ENCODE measurements at regions not wholly inside any gene's neighbourhood (a gene's known extent, or its start where the extent isn't known, plus 50 kb on each side); places are given as distances from the start of the nearest gene placed in this dataset.

DNA sequence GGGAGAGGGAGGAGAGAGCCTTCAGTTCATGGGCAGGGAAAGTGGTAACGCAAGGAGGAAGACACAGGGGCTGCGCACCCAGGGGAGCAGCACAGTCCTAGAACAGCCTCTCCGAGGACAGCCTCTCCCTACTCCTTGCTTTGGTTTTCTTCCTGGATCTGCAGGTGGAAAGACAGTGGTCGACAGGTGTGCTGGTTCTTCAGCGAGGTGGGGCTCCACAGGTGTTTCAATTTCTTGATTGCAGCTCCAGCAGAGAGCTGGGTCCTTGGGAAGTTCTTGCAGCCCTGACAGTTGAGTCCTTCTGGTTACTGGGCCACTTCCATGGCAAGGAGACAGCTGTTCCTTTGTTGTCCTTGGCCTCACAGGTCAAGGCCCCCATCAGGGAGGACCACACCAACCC, 220.7 kb upstream of the NR2F2 start:
- Histone ChIP-seq H3K36me3 (ENCODE audit: insufficient read depth, low read length) (no peaks in the 10 kb centered on the region), H3K9me3 (ENCODE audit: insufficient read depth, low read depth, low read length) (no peaks in the 10 kb centered on the region), H2AFZ (ENCODE audit: low read length) (no peak overlapping the region), H3K27me3 (ENCODE audit: insufficient read depth, low read length, poor library complexity, severe bottlenecking) (no peaks in the 10 kb centered on the region), H3F3A (ENCODE audit: low read depth) (no peaks in the 10 kb centered on the region), H3K79me2 (ENCODE audit: insufficient read depth, low read length) (no peaks in the 10 kb centered on the region), H3K4me1 (ENCODE audit: insufficient read depth, low read length, poor library complexity, severe bottlenecking) (no peaks in the 10 kb centered on the region), H3K9me2 (replicated peaks; ENCODE audit: low read depth, low read length) (no peaks in the 10 kb centered on the region), H4K20me1 (ENCODE audit: insufficient read depth, low read length, poor library complexity, severe bottlenecking) (no peaks in the 10 kb centered on the region), H3K4me3 (ENCODE audit: low read length, poor library complexity, severe bottlenecking) (no peak overlapping the region), H3K9ac (ENCODE audit: low read depth, low read length, poor library complexity, severe bottlenecking) (no peak overlapping the region), H3K4me2 (ENCODE audit: low read depth, low read length, poor library complexity, severe bottlenecking) (no peak overlapping the region)
- TF ChIP-seq EZH2phosphoT487 (IDR thresholded peaks at IDR 0.05; ENCODE audit: borderline replicate concordance) = no peak
- TF ChIP-seq, protein P1, sequence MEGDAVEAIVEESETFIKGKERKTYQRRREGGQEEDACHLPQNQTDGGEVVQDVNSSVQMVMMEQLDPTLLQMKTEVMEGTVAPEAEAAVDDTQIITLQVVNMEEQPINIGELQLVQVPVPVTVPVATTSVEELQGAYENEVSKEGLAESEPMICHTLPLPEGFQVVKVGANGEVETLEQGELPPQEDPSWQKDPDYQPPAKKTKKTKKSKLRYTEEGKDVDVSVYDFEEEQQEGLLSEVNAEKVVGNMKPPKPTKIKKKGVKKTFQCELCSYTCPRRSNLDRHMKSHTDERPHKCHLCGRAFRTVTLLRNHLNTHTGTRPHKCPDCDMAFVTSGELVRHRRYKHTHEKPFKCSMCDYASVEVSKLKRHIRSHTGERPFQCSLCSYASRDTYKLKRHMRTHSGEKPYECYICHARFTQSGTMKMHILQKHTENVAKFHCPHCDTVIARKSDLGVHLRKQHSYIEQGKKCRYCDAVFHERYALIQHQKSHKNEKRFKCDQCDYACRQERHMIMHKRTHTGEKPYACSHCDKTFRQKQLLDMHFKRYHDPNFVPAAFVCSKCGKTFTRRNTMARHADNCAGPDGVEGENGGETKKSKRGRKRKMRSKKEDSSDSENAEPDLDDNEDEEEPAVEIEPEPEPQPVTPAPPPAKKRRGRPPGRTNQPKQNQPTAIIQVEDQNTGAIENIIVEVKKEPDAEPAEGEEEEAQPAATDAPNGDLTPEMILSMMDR (conservative IDR thresholded peaks at IDR 0.05; ENCODE audit: low read length) = no peak

DNA sequence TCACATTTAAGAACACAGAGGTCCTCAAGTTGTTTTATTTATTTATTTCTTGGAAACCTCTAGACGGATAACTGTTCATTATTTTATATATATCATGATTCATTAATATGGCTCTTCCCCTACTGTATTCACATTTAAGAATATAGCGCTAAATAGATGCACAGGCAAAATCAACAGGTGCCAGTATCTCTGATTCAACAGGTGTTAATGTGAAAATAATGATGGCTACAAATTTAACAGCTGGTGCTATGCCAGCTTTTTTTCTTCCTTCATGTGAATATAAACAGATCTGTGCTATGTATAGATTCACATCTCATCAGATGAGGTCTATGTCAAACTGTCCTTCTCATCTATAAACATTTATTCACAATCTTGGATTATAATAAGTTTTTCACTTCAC, 218.5 kb upstream of the NR2F2 start:
- H3K9me3 ChIP-seq (ENCODE audit: insufficient read depth, low read depth, low read length) = no peaks in the 10 kb centered on the region
- no peaks in the 10 kb centered on the region for H3F3A ChIP-seq (ENCODE audit: low read depth)
- no peaks in the 10 kb centered on the region for H3K27me3 ChIP-seq (ENCODE audit: insufficient read depth, low read length, poor library complexity, severe bottlenecking)
- H2AFZ ChIP-seq (ENCODE audit: low read length) = no peak overlapping the region
- TF ChIP-seq EZH2phosphoT487 (IDR thresholded peaks at IDR 0.05; ENCODE audit: borderline replicate concordance) = no peak
- TF ChIP-seq, protein P1 (conservative IDR thresholded peaks at IDR 0.05; ENCODE audit: low read length) = no peak
- H3K36me3 ChIP-seq (ENCODE audit: insufficient read depth, low read length) = no peaks in the 10 kb centered on the region
- H3K4me2 ChIP-seq (ENCODE audit: low read depth, low read length, poor library complexity, severe bottlenecking) = no peak overlapping the region
- no peaks in the 10 kb centered on the region for H3K9me2 ChIP-seq (replicated peaks; ENCODE audit: low read depth, low read length)
- no peak overlapping the region for H3K4me3 ChIP-seq (ENCODE audit: low read length, poor library complexity, severe bottlenecking)
- H3K9ac ChIP-seq (ENCODE audit: low read depth, low read length, poor library complexity, severe bottlenecking) = no peak overlapping the region
- H3K4me1 ChIP-seq (ENCODE audit: insufficient read depth, low read length, poor library complexity, severe bottlenecking) = no peaks in the 10 kb centered on the region
- no peaks in the 10 kb centered on the region for H4K20me1 ChIP-seq (ENCODE audit: insufficient read depth, low read length, poor library complexity, severe bottlenecking)
- no peaks in the 10 kb centered on the region for H3K79me2 ChIP-seq (ENCODE audit: insufficient read depth, low read length)

DNA sequence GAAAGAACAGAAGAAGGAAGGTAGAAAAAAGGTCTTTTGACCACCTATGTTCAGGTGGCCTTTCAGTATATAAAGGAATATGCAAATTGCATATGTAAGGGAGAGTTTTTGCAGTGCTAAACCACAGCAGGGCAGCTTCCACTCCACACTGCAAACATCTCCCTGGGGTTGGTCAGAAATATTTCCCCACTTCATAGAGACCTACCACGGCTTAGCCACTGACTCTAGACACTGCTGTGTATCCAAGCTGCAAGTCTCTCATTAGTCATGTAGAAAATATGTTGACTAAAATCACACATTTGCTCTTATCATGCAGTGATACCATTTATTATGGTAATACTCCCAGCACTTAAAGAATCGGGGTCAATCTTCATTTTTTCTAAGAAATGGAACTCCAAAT, 214.9 kb upstream of the NR2F2 start:
- Histone ChIP-seq H2AFZ (ENCODE audit: low read length) (no peak overlapping the region), H4K20me1 (ENCODE audit: insufficient read depth, low read length, poor library complexity, severe bottlenecking) (no peaks in the 10 kb centered on the region), H3K4me2 (ENCODE audit: low read depth, low read length, poor library complexity, severe bottlenecking) (no peak overlapping the region), H3K27me3 (ENCODE audit: insufficient read depth, low read length, poor library complexity, severe bottlenecking) (no peaks in the 10 kb centered on the region), H3K9me3 (ENCODE audit: insufficient read depth, low read depth, low read length) (no peaks in the 10 kb centered on the region), H3K4me3 (ENCODE audit: low read length, poor library complexity, severe bottlenecking) (no peak overlapping the region), H3F3A (ENCODE audit: low read depth) (no peaks in the 10 kb centered on the region), H3K9ac (ENCODE audit: low read depth, low read length, poor library complexity, severe bottlenecking) (no peak overlapping the region), H3K9me2 (replicated peaks; ENCODE audit: low read depth, low read length) (no peaks in the 10 kb centered on the region), H3K79me2 (ENCODE audit: insufficient read depth, low read length) (no peaks in the 10 kb centered on the region), H3K4me1 (ENCODE audit: insufficient read depth, low read length, poor library complexity, severe bottlenecking) (no peaks in the 10 kb centered on the region), H3K36me3 (ENCODE audit: insufficient read depth, low read length) (no peaks in the 10 kb centered on the region)
- TF ChIP-seq, protein P1 (conservative IDR thresholded peaks at IDR 0.05; ENCODE audit: low read length) = no peak
- TF ChIP-seq EZH2phosphoT487 (IDR thresholded peaks at IDR 0.05; ENCODE audit: borderline replicate concordance) = no peak
